ENCODE measurements at regions not wholly inside any gene's neighbourhood (a gene's known extent, or its start where the extent isn't known, plus 50 kb on each side); places are given as distances from the start of the nearest gene placed in this dataset.

DNA sequence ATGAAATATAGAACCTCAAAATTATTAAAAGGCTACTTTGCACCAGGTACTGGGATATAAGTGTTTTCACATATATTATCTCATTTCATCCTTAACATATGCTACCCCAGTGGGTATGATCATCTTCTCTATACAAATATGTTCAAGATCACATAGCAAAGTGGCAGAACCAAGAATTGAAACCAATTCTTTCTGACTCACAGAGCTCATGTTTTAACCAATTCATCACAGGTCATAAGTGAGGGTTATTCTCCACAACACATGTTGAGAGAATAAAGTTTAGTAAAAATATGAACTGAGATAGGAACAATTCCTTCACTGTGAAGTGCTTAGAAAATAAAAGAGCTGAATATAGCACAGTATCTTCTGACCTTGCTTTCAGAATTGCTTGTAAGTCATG lies 442.9 kb upstream of the RASGEF1B start:
- no peak for DNase-seq (ENCODE audit: low read depth in 1 of 2, low spot score in 2 of 2)
- ChIA-PET CTCF (ENCODE audit: partially characterized antibody) (interaction anchor here (0.6 to 5.0 kb wide), 18 partner anchors 11 to 488 kb away, joined by 3 to 34 read pairs (median 6); no protein-coding TSS in a partner anchor), POLR2A (ENCODE audit: partially characterized antibody) (no interaction called here)
- H3K18ac ChIP-seq (ENCODE audit: extremely low read depth, low read length) = no peak overlapping the region
- H2BK120ac ChIP-seq (replicated peaks; ENCODE audit: low read depth, low read length) = no peak overlapping the region
- no peak overlapping the region for H2AK5ac ChIP-seq (ENCODE audit: low read depth, low read length)
- H3K4me3 ChIP-seq (ENCODE audit: extremely low read depth in 1 of 4, insufficient read depth in 2 of 4, low read depth in 3 of 4, low read length in 4 of 4) = no peak overlapping the region
- H2BK5ac ChIP-seq (ENCODE audit: low read depth, low read length) = no peak overlapping the region
- H3K4me1 ChIP-seq (replicated peaks in 1 of 4; ENCODE audit: control insufficient read depth in 3 of 4, insufficient read depth in 4 of 4, low read length in 3 of 4) = no peaks in the 10 kb centered on the region; a peak in 1 of 7 replicates
- H2BK15ac ChIP-seq (ENCODE audit: low read length) = no peak overlapping the region
- no peak overlapping the region for H3K23ac ChIP-seq (ENCODE audit: insufficient read length)
- no peaks in the 10 kb centered on the region for H3K36me3 ChIP-seq (ENCODE audit: control insufficient read depth in 2 of 4, insufficient read depth in 4 of 4, low read length in 3 of 4)
- H4K8ac ChIP-seq (ENCODE audit: extremely low read depth, insufficient read depth, low read length) = no peak overlapping the region
- peak; percentile 45 for FAIRE-seq
- no peak overlapping the region for H3K56ac ChIP-seq (replicated peaks; ENCODE audit: insufficient read length, low read depth, low read length)
- H3K27ac ChIP-seq (ENCODE audit: low read depth, low read length) = no peak overlapping the region
- no peak overlapping the region for H3K4ac ChIP-seq (replicated peaks; ENCODE audit: insufficient read length, low read depth, low read length)
- H2AFZ ChIP-seq (ENCODE audit: low read length) = no peak overlapping the region
- peaks cover 0 to 1% (median 0%) of the 10 kb centered on the region in 4 experiments; a peak in 1 of 7 replicates for H3K27me3 ChIP-seq (replicated peaks in 1 of 4; ENCODE audit: control insufficient read depth in 3 of 4, extremely low read depth in 1 of 4, insufficient read depth in 3 of 4, low read length in 3 of 4)
- H2BK12ac ChIP-seq (ENCODE audit: low read depth, low read length) = no peak overlapping the region
- no peaks in the 10 kb centered on the region for H3K79me1 ChIP-seq (ENCODE audit: low read depth, low read length)
- H2BK20ac ChIP-seq (ENCODE audit: low read length) = no peak overlapping the region
- H4K91ac ChIP-seq (replicated peaks; ENCODE audit: insufficient read length, low read length) = no peak overlapping the region
- H3K79me2 ChIP-seq (ENCODE audit: control insufficient read depth in 1 of 2, insufficient read depth in 2 of 2, low read length in 2 of 2) = no peaks in the 10 kb centered on the region
- no peaks in the 10 kb centered on the region for H4K20me1 ChIP-seq (replicated peaks in 1 of 2; ENCODE audit: control insufficient read depth in 1 of 2, insufficient read depth in 2 of 2, low read length in 2 of 2)
- H3K9ac ChIP-seq (replicated peaks in 1 of 4; ENCODE audit: extremely low read depth in 1 of 4, low read depth in 3 of 4, low read length in 3 of 4) = no peak overlapping the region
- H3K9me3 ChIP-seq (ENCODE audit: insufficient read depth in 2 of 2, low read depth in 1 of 2, low read length in 1 of 2) = no peaks in the 10 kb centered on the region
- no peaks in the 10 kb centered on the region for H3K23me2 ChIP-seq (ENCODE audit: low read depth, low read length)
- no peak overlapping the region for H3K14ac ChIP-seq (ENCODE audit: insufficient read length)
- TF ChIP-seq CHD1 (IDR thresholded peaks at IDR 0.05; ENCODE audit: low read depth, low read length) (no peak), RBBP5 (IDR thresholded peaks at IDR 0.05; ENCODE audit: borderline replicate concordance, low read depth, low read length) (no peak)
- no peak overlapping the region for H3K4me2 ChIP-seq (ENCODE audit: insufficient read depth in 1 of 2, low read depth in 2 of 2, low read length in 2 of 2)
- no peak overlapping the region for H4K5ac ChIP-seq (ENCODE audit: insufficient read length, low read depth, low read length)

All from H1 (cell line).